Astrocyte (in vitro differentiated cells and primary cell): ENCODE measurements at regions not wholly inside any gene's neighbourhood (a gene's known extent, or its start where the extent isn't known, plus 50 kb on each side); places are given as distances from the start of the nearest gene placed in this dataset.

Experiments used
- DNase-seq: peaks from one replicate; pipeline ENCODE4 v3.0.0-alpha.2; 2010; ENCODE audit warnings: low read depth
- FAIRE-seq: peaks from 2 replicates; lab custom pipeline; 2011; peaks lifted over from hg19 to GRCh38; lab: Jason Lieb, UNC
- H2AFZ ChIP-seq: 2 replicates; pipeline ENCODE4 v1.6.0; 2012; ENCODE audit warnings: low read depth, low read length, inconsistent platforms
- H3K27ac ChIP-seq: 2 replicates; pipeline ENCODE4 v1.5.1; 2011; ENCODE audit warnings: low read depth, low read length, inconsistent platforms
- H3K27me3 ChIP-seq: 2 replicates; pipeline ENCODE4 v1.6.0; 2011; ENCODE audit warnings: low read length, inconsistent platforms; ENCODE audit not compliant: insufficient read depth
- H3K36me3 ChIP-seq: 2 replicates; pipeline ENCODE4 v1.5.1; 2011; ENCODE audit warnings: low read length, inconsistent platforms; ENCODE audit not compliant: insufficient read depth
- H3K4me1 ChIP-seq: 2 replicates; pipeline ENCODE4 v1.5.1; 2011; ENCODE audit warnings: low read length, inconsistent platforms; ENCODE audit not compliant: insufficient read depth
- H3K4me2 ChIP-seq: 2 replicates; pipeline ENCODE4 v1.6.0; 2012; ENCODE audit warnings: low read length, inconsistent platforms
- H3K4me3 ChIP-seq: 2 replicates; pipeline ENCODE4 v1.5.1; 2011; ENCODE audit warnings: low read depth, mild to moderate bottlenecking, low read length, inconsistent platforms; ENCODE audit not compliant: insufficient read depth
- H3K79me2 ChIP-seq: 2 replicates; pipeline ENCODE4 v1.6.0; 2012; ENCODE audit warnings: mild to moderate bottlenecking, low read length, inconsistent platforms; ENCODE audit not compliant: insufficient read depth
- H3K9ac ChIP-seq: 2 replicates; pipeline ENCODE4 v1.6.0; 2012; ENCODE audit warnings: mild to moderate bottlenecking, low read length, inconsistent platforms
- H3K9me3 ChIP-seq: 2 replicates; pipeline ENCODE4 v1.5.1; 2012; ENCODE audit warnings: low read depth, mild to moderate bottlenecking, low read length, inconsistent platforms; ENCODE audit not compliant: insufficient read depth
- H4K20me1 ChIP-seq: 2 replicates; pipeline ENCODE4 v1.6.0; 2012; ENCODE audit warnings: low read length, inconsistent platforms; ENCODE audit not compliant: insufficient read depth
- H3K27ac Mint-ChIP-seq: one replicate; pipeline ENCODE4 v1.8.0; 2021; ENCODE audit warnings: mild to moderate bottlenecking, mixed read lengths; ENCODE audit not compliant: unreplicated experiment
- H3K27me3 Mint-ChIP-seq: one replicate; pipeline ENCODE4 v1.8.0; 2021; ENCODE audit warnings: low read depth, mixed read lengths; ENCODE audit not compliant: unreplicated experiment
- H3K36me3 Mint-ChIP-seq: one replicate; pipeline ENCODE4 v1.8.0; 2021; ENCODE audit warnings: low read depth, mixed read lengths; ENCODE audit not compliant: unreplicated experiment
- H3K4me1 Mint-ChIP-seq: one replicate; pipeline ENCODE4 v1.8.0; 2021; ENCODE audit warnings: low read depth, mixed read lengths; ENCODE audit not compliant: unreplicated experiment
- H3K4me3 Mint-ChIP-seq: one replicate; pipeline ENCODE4 v1.8.0; 2021; ENCODE audit warnings: mild to moderate bottlenecking, moderate library complexity, mixed read lengths; ENCODE audit not compliant: unreplicated experiment
- H3K9me3 Mint-ChIP-seq: one replicate; pipeline ENCODE4 v1.8.0; 2021; ENCODE audit warnings: mild to moderate bottlenecking, mixed read lengths; ENCODE audit not compliant: unreplicated experiment
- CTCF ChIP-seq: IDR thresholded peaks from 2 replicates; pipeline ENCODE4 v1.5.1; 2011; ENCODE audit warnings: low read depth, mild to moderate bottlenecking, inconsistent platforms, low read length, moderate library complexity; ENCODE audit not compliant: insufficient read depth
- EZH2 ChIP-seq: IDR thresholded peaks from 2 replicates; pipeline ENCODE4 v1.6.1; 2012; ENCODE audit warnings: mild to moderate bottlenecking, low read length, inconsistent platforms; ENCODE audit not compliant: insufficient read depth

- Histone ChIP-seq H3K4me3 (no peak overlapping the region), H3K27me3 (no peaks in the 10 kb centered on the region), H4K20me1 (no peaks in the 10 kb centered on the region), H3K27ac (no peak overlapping the region), H3K4me1 (peaks cover 7% of the 10 kb centered on the region), H3K9ac (no peak overlapping the region), H3K4me2 (peak overlapping the region; percentile 7), H3K36me3 (no peaks in the 10 kb centered on the region), H3K79me2 (no peaks in the 10 kb centered on the region), H2AFZ (no peak overlapping the region), H3K9me3 (no peaks in the 10 kb centered on the region)
- no peaks in the 10 kb centered on the region for H3K27me3 Mint-ChIP-seq
- no peak for FAIRE-seq
- peaks cover 24% of the 10 kb centered on the region for H3K4me1 Mint-ChIP-seq
- no peaks in the 10 kb centered on the region for H3K36me3 Mint-ChIP-seq
- H3K27ac Mint-ChIP-seq, result no peak overlapping the region
- H3K4me3 Mint-ChIP-seq, result no peak overlapping the region
- peaks cover 3% of the 10 kb centered on the region for H3K9me3 Mint-ChIP-seq
- TF ChIP-seq EZH2 (no peak), CTCF (no peak)
- DNase-seq, result no peak
These were observed 103.0 kb upstream of the ANKRD1 start for GRCh38 chr10:91023700-91024398.

- Histone ChIP-seq H3K4me2 (no peak overlapping the region), H3K9ac (no peak overlapping the region), H3K4me1 (peaks cover 7% of the 10 kb centered on the region), H4K20me1 (no peaks in the 10 kb centered on the region), H3K27ac (no peak overlapping the region), H3K4me3 (no peak overlapping the region), H3K9me3 (no peaks in the 10 kb centered on the region), H2AFZ (no peak overlapping the region), H3K79me2 (no peaks in the 10 kb centered on the region), H3K36me3 (no peaks in the 10 kb centered on the region), H3K27me3 (no peaks in the 10 kb centered on the region)
- H3K36me3 Mint-ChIP-seq, result no peaks in the 10 kb centered on the region
- DNase-seq, result no peak
- H3K4me1 Mint-ChIP-seq, result peaks cover 24% of the 10 kb centered on the region
- H3K9me3 Mint-ChIP-seq, result peaks cover 3% of the 10 kb centered on the region
- H3K27ac Mint-ChIP-seq, result no peak overlapping the region
- no peaks in the 10 kb centered on the region for H3K27me3 Mint-ChIP-seq
- no peak for FAIRE-seq
- no peak overlapping the region for H3K4me3 Mint-ChIP-seq
- TF ChIP-seq EZH2 (no peak), CTCF (no peak)
These were observed 103.7 kb upstream of the ANKRD1 start for GRCh38 chr10:91024541-91024940.

GRCh38 chr10:91032611-91033206, 111.8 kb upstream of the ANKRD1 start:
- no peak for DNase-seq
- Histone ChIP-seq H3K9ac (no peak overlapping the region), H3K79me2 (no peaks in the 10 kb centered on the region), H4K20me1 (no peaks in the 10 kb centered on the region), H3K4me3 (no peak overlapping the region), H3K27ac (no peak overlapping the region), H3K27me3 (no peaks in the 10 kb centered on the region), H2AFZ (no peak overlapping the region), H3K36me3 (no peaks in the 10 kb centered on the region), H3K4me1 (no peaks in the 10 kb centered on the region), H3K9me3 (no peaks in the 10 kb centered on the region), H3K4me2 (no peak overlapping the region)
- H3K27me3 Mint-ChIP-seq, result no peaks in the 10 kb centered on the region
- no peaks in the 10 kb centered on the region for H3K9me3 Mint-ChIP-seq
- H3K4me3 Mint-ChIP-seq, result no peak overlapping the region
- TF ChIP-seq CTCF, result no peak
- TF ChIP-seq EZH2, result no peak
- H3K4me1 Mint-ChIP-seq, result peaks cover 17% of the 10 kb centered on the region
- no peak for FAIRE-seq
- H3K27ac Mint-ChIP-seq, result no peak overlapping the region
- no peaks in the 10 kb centered on the region for H3K36me3 Mint-ChIP-seq
